ENCODE measurements at regions not wholly inside any gene's neighbourhood (a gene's known extent, or its start where the extent isn't known, plus 50 kb on each side); places are given as distances from the start of the nearest gene placed in this dataset.
"Not testable (repeated sequence)": the region's sequence is repeated elsewhere in the genome, so short reads cannot be mapped to it uniquely, and the experiment has no call there.

DNA sequence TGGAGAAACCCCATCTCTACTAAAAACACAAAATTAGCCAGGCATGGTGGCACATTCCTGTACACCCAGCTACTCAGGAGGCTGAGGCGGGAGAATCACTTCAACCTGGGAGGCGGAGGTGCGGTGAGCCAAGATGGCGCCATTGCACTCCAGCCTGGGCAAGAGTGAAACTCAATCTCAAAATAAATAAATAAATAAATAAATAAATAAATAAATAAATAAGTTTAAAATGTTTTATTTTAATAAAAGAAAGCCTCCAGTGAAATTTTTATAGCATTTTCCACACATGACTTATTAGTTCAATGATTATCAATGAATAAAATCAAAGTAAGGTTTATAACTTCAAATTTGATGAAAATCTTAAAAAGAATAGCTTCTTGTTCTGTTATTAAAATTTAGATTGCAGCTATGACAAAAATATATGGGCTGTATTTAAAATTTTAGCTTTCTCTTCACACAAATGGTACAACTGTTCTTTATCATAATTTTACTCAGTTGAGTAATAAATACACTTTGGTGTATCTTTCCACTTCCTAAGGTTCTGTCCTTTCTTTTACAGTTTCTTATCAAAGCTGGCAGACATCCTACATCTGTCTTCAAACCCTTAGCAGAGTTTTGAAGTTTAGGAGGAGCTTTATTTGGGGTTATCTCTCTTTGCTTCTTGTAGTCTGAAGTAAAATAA is 78.4 kb upstream of the ZSWIM2 start:
- H3K4me3 Mint-ChIP-seq: no peak overlapping the region
- DNase-seq (no peak), ATAC-seq (ENCODE audit: low read depth) (no peak)
- H3K27ac Mint-ChIP-seq: no peak overlapping the region
- ChIA-PET CTCF (no interaction called here), POLR2A (no interaction called here)
- H3K36me3 Mint-ChIP-seq (ENCODE audit: low read depth): no peaks in the 10 kb centered on the region
- TF ChIP-seq, protein P1, sequence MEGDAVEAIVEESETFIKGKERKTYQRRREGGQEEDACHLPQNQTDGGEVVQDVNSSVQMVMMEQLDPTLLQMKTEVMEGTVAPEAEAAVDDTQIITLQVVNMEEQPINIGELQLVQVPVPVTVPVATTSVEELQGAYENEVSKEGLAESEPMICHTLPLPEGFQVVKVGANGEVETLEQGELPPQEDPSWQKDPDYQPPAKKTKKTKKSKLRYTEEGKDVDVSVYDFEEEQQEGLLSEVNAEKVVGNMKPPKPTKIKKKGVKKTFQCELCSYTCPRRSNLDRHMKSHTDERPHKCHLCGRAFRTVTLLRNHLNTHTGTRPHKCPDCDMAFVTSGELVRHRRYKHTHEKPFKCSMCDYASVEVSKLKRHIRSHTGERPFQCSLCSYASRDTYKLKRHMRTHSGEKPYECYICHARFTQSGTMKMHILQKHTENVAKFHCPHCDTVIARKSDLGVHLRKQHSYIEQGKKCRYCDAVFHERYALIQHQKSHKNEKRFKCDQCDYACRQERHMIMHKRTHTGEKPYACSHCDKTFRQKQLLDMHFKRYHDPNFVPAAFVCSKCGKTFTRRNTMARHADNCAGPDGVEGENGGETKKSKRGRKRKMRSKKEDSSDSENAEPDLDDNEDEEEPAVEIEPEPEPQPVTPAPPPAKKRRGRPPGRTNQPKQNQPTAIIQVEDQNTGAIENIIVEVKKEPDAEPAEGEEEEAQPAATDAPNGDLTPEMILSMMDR (IDR thresholded peaks at IDR 0.05): no peak
- intact Hi-C loops (cut with micrococcal nuclease): no loop called here
- no peaks in the 10 kb centered on the region for H3K27me3 Mint-ChIP-seq
- no peaks in the 10 kb centered on the region for H3K4me1 Mint-ChIP-seq
- peaks cover 4% of the 10 kb centered on the region for H3K9me3 Mint-ChIP-seq

DNA sequence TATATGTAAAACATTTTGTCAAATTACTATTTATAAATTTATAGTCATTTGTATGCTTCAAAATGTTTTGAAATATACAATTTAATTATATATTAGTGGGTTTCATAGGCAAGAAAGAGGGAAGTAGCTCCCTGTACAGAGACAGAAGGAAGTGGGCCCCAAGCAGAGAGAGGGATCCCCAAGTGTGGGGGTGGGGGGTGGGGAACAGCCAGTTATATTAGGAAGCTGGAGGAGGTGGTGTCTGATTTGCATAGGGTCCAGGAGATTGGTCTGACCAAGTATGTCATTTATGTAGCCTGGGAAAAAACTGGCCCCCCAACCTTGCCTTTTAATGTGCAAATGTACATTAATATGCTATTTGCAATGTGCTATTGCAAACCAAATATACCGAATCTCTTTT is 76.5 kb upstream of the ZSWIM2 start:
- intact Hi-C loops (cut with micrococcal nuclease): no loop called here
- ATAC-seq (ENCODE audit: low read depth): no peak
- no peak overlapping the region for H3K27ac Mint-ChIP-seq
- ChIA-PET CTCF (no interaction called here), POLR2A (no interaction called here)
- H3K4me3 Mint-ChIP-seq: no peak overlapping the region
- DNase-seq: no peak
- no peaks in the 10 kb centered on the region for H3K36me3 Mint-ChIP-seq (ENCODE audit: low read depth)
- peaks cover 4% of the 10 kb centered on the region for H3K9me3 Mint-ChIP-seq
- TF ChIP-seq, protein P1 (IDR thresholded peaks at IDR 0.05): no peak
- no peaks in the 10 kb centered on the region for H3K4me1 Mint-ChIP-seq
- H3K27me3 Mint-ChIP-seq: no peaks in the 10 kb centered on the region

DNA sequence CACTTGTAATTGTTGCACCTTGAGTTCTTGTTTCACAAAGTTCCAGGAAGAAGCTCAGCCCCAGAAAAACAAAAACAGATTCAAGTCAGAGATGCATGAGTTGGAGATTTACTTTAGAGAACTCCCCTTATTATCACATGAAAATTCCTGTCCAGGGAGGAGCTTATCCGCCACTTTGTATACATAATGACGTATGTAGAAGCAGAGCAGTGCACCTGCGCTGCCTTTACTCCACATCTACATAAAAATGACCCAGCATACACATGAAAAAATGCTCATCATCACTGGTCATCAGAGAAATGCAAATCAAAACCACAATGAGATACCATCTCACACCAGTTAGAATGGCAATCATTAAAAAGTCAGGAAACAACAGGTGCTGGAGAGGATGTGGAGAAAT is 73.3 kb upstream of the ZSWIM2 start:
- H3K9me3 Mint-ChIP-seq; DNase-seq; H3K27ac Mint-ChIP-seq; H3K36me3 Mint-ChIP-seq (ENCODE audit: low read depth); H3K4me3 Mint-ChIP-seq; CTCF ChIA-PET; H3K27me3 Mint-ChIP-seq; POLR2A ChIA-PET; ATAC-seq (ENCODE audit: low read depth); intact Hi-C loops (cut with micrococcal nuclease); H3K4me1 Mint-ChIP-seq: not testable (repeated sequence)

DNA sequence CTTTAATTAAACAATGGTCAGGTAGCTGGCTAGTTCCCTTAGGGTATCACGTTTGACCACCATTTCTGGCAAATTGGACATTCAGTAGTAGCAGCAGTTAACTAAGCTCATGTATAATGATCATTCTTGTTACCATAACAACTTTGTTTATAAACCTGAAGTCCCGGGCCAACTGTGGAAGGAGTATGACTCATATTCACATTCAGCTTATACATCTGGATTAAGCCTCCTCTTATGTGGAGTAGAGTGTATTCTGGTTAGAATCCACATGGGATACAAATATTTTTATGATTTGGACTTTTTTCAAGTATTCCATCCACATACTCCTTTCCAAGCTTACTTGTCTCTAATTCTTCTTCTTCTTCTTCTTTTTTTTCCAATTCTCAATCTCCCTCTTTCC is 70.3 kb upstream of the ZSWIM2 start:
- H3K4me1 Mint-ChIP-seq: no peaks in the 10 kb centered on the region
- no peak overlapping the region for H3K27ac Mint-ChIP-seq
- TF ChIP-seq, protein P1 (IDR thresholded peaks at IDR 0.05): no peak
- no peaks in the 10 kb centered on the region for H3K36me3 Mint-ChIP-seq (ENCODE audit: low read depth)
- intact Hi-C loops (cut with micrococcal nuclease): no loop called here
- H3K4me3 Mint-ChIP-seq: no peak overlapping the region
- CTCF ChIA-PET: no interaction called here
- POLR2A ChIA-PET: no interaction called here
- DNase-seq (no peak), ATAC-seq (ENCODE audit: low read depth) (no peak)
- H3K27me3 Mint-ChIP-seq: no peaks in the 10 kb centered on the region
- H3K9me3 Mint-ChIP-seq: no peaks in the 10 kb centered on the region

DNA sequence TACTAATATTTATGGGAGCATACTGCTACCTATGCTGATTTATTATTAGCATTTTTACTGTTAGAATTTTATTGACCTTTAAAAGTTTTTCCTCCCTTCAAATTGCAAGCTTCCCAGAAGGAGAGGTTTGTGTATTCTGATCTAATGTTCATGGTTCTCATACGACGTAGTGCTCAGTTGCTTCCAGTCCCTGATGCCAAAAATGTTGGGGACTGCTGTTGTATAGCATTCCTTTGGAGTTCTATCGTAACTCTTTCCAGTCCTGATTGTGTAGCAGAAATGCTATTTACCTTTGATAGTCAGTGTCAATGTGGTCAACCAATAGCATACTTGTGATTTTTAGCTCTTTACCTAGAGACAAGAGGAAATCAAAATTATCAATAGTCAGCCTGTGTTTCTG is 69.5 kb upstream of the ZSWIM2 start:
- intact Hi-C loops (cut with micrococcal nuclease): no loop called here
- ChIA-PET POLR2A (no interaction called here), CTCF (no interaction called here)
- Mint-ChIP-seq H3K36me3 (ENCODE audit: low read depth) (no peaks in the 10 kb centered on the region), H3K9me3 (no peaks in the 10 kb centered on the region), H3K27me3 (no peaks in the 10 kb centered on the region), H3K4me3 (no peak overlapping the region), H3K4me1 (no peaks in the 10 kb centered on the region), H3K27ac (no peak overlapping the region)
- TF ChIP-seq, protein P1 (IDR thresholded peaks at IDR 0.05): no peak
- DNase-seq (no peak), ATAC-seq (ENCODE audit: low read depth) (no peak)

DNA sequence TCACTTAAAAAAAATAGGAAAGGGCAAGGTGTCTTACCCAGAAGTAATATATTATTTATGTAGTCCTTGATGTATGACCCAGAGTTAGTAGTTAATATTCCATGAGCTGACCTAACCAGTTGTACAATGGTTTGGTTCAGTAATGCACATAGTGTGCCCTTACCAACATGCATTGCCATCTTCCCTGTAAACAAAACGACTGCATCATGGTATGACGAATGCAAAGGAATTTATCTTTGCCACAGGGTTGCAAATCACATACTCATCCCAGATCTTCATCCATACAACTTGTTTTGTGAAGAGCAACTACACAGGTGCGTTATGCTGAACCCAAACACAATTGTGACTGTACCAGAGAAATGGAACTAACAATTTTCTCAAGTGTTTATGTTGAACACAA is 68.9 kb upstream of the ZSWIM2 start:
- Mint-ChIP-seq H3K4me1 (no peaks in the 10 kb centered on the region), H3K27me3 (no peaks in the 10 kb centered on the region), H3K4me3 (no peak overlapping the region), H3K9me3 (no peaks in the 10 kb centered on the region), H3K27ac (no peak overlapping the region), H3K36me3 (ENCODE audit: low read depth) (no peaks in the 10 kb centered on the region)
- CTCF ChIA-PET: no interaction called here
- DNase-seq (no peak), ATAC-seq (ENCODE audit: low read depth) (no peak)
- POLR2A ChIA-PET: no interaction called here
- TF ChIP-seq, protein P1 (IDR thresholded peaks at IDR 0.05): no peak
- intact Hi-C loops (cut with micrococcal nuclease): no loop called here
